Stimulated activated CD4-positive, alpha-beta T cell treated with anti-CD3 and anti-CD28 coated beads, Interleukin-2, amount 100 ng/mL, for 24 hours (primary cell): ENCODE measurements at regions not wholly inside any gene's neighbourhood (a gene's known extent, or its start where the extent isn't known, plus 50 kb on each side); places are given as distances from the start of the nearest gene placed in this dataset.

Source experiments
- DNase-seq, 2 donors: peaks; one replicate each; pipeline ENCODE4 v3.0.0-alpha.2; 2020

DNA sequence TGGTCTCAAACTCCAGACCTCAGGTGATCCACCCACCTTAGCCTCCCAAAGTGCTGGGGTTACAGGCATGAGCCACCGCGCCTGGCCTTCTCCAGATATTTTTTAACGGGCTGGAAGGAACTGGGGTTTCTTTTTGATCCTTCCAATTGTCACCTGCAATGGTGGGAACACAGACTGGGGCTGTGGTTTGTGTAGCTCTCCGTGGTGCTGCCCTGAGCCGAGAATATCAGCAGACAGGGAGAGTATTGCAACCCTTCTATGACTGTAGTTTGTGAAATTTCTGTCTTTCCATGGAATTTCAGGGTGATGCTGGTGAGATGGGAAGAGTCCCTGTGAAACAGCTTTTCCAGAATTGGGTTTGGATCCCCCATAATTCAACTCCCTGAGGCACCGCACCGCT lies 263.5 kb downstream of the ENGASE start:
- no peak for DNase-seq

DNA sequence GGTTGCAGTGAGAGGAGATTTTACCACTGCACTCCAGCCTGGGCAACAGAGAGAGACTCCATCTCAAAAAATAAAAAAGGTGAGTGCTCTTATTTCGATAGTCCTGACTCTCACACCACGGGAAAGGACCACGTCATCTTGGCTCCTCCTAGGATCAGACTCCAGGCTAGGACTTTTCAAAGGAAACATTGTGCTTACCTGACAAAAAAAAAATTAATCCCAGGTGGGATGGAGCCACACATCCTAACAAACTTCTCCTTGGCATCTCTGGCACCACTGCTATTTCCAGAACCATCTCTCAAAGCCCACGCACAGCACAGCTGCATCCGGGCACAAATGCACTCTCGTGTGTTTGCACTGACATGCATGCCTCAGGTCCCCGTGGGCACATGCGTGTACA lies 262.4 kb downstream of the ENGASE start:
- no peak for DNase-seq

DNA sequence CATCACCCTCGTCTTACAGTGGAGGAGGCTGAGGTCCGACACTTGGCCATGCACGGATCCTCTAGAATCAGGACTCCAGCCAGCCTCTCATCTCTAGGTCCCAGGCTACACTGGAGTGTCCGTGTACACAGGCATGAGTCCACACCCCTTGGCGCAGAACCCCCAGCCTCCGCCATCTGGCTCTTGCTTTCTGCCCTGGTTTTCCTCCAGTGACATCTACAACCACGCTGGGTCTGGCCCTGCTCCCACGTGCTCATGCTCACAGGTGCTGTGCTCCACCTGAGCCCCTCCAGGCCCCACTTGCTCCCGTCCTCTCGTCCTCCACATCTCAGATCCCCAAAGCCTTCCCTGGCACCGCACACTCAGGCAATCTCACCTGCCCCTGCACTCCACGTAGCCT lies 260.8 kb downstream of the ENGASE start:
- DNase-seq = no peak

- DNase-seq = no peak
Observed at GRCh38 chr17:79332011-79332554, 257.5 kb downstream of the ENGASE start.

- no peak for DNase-seq
Observed at GRCh38 chr17:79331492-79331891, 256.9 kb downstream of the ENGASE start.

DNA sequence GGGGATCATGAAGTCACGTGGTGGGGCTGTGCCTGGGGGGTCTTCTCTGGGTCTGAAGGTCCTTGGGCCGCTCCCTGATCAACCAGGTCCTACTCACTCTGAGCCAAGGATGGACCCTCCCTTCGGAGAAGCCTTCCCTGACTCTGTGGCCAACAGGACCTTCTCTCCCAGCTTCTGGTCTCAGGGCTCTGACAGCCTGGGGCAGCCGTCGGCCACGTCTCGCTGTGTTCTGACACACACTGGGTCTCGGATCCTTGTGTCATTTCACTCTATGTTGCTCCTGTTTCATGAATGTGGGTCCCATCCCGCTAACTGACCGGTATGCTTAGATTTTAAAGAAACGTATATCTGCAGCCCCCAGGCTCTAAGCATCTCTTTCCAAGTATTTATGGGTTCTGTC lies 256.1 kb downstream of the ENGASE start:
- no peak for DNase-seq

GRCh38 chr17:79330229-79330628 lies 255.6 kb downstream of the ENGASE start:
- no peak for DNase-seq

- no peak for DNase-seq
Observed at GRCh38 chr17:79326814-79327213, 252.2 kb downstream of the ENGASE start.

GRCh38 chr17:79325709-79326430 lies 251.2 kb downstream of the ENGASE start:
- DNase-seq = no peak

GRCh38 chr17:79324194-79324593 lies 249.6 kb downstream of the ENGASE start:
- no peak for DNase-seq

DNA sequence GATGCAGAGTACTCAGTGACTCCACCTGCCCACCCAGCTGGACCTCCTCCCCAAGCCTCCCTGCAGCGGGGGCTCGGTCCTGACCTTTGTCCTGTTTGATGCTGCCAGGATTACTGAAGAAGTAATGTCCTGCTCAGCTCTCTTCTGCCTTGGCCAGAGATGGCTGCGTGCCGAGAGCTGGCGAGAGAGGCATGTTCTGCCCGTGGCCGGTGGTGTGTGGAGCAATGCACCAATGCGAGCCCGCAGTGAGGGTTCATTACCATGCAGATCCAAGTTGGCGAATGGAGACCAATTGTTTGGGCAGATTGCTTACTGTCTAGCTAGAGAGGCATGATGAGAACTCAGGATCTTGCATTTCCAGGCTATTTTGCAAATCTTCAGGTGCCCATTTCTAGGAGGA lies 248.9 kb downstream of the ENGASE start:
- no peak for DNase-seq

DNA sequence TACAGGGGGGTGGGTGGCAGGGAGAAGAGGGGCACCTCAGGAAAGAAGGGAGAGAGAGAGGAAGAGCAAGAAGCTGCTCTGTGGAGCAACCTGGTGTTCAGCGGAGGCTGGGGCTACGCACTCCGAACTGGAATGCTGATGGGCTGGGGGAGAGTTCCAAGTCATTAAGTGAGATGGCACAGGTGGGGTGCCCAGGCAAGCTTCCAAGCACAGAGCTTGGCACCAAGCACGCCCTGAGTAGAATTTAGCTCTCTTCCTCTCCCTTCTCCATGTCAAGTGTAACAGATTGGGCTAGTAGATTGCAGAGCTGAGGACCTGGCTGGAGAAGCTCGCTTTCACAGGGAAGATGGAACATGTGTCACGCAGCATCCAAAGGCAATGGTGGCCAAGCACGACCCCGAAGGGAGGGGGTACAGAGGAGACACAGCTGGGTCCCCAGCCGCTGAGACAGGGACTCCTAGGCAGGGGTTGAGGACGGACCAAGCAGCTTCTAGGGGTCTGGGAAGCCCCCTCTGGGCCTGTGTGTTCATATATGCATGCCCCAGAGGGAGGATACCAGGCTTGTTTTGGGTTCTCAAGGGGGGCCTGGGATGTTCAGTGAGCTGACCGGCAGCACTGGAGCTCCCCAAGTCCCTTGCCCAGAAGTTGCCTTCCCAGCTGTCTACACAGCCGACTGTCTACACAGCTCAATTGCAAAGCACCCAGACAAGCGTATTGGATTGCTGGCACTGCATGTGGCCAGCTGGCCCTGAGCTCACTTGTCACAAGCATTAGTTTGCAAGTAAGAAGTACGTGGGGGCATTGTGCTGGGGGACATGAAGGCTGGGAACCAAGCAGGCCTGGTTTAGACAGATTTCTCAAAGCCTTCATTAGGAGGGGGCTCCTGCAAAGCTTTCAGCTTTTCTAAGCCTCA lies 247.8 kb downstream of the ENGASE start:
- no peak for DNase-seq

- DNase-seq = no peak
Observed at GRCh38 chr17:79320331-79320730, 245.7 kb downstream of the ENGASE start.

- no peak for DNase-seq
Observed at GRCh38 chr17:79317916-79318315, 243.3 kb downstream of the ENGASE start.

DNA sequence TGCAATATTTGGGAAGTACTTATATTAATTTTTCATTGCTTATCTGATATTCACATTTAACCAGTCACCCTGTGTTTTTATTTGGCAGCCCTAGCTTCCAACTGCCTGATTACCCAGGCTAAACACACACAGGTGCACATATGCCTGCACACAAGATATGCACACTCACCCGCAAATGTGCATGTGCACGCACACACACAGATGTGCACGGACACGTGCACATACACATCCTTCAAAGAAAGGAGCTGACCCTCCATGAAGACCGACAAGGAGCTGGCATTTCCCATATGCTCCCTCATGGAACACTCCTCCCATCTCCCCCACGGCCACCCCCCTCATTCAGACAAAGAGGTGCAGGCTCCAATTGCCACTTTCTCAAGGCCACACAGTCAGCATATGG lies 242.2 kb downstream of the ENGASE start:
- DNase-seq = no peak

DNA sequence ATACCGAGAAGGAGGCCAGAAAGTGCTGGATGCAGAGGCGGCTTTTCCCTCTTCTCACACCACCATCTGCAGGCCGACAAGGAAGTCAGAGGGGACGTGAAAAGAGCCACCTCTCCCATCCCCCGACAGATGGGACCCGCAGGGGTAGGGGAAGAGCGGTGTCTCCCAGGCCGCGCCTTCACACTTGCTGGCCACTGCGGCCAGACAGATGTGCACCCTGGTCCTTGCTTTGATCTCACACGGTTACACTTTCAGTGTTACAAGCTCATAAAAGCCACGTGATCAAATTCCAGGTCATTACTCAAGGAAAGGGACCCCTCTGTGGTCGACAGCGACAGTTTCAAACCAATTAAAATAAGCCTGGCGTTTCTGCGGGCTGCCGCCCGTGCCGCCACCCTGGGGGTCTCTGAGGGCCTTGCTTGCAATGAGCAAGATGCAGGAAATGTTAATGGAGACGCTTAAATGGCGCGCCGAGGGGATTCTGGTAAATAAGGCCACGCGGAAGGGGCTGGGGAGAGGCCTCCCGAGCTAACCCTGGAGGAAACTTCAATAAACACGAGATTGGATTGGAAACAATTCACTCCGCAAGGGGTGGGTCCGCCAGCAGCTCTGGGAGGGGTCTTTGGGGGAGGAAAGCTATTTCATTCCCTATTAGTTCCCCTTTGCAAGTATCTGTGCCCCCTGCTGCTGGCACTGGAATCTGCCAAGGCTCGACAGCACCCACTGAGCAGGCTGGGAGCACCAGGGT lies 240.9 kb downstream of the ENGASE start:
- DNase-seq = no peak

GRCh38 chr17:79314617-79315357 lies 240.2 kb downstream of the ENGASE start:
- DNase-seq = no peak

DNA sequence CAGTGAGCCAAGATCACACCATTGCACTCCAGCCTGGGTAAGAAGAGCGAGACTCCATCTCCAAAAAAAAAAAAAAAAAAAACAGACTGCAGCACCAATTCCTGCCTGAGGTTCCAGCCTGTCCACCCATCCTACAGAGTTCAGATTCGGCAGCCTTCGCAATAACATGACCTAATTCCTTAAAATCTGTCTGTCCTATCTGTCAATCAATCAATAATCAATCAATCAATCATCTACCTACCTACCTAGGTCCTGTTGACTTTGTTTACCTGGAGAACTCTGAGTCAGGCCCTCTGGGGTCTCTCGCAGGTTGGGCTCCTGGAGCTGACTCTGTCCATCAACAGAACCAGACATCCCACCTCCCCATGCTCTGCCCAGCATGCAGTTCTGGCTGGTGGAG lies 236.7 kb downstream of the ENGASE start:
- DNase-seq = no peak

- no peak for DNase-seq
Observed at GRCh38 chr17:79306424-79307318, 232.0 kb downstream of the ENGASE start.

DNA sequence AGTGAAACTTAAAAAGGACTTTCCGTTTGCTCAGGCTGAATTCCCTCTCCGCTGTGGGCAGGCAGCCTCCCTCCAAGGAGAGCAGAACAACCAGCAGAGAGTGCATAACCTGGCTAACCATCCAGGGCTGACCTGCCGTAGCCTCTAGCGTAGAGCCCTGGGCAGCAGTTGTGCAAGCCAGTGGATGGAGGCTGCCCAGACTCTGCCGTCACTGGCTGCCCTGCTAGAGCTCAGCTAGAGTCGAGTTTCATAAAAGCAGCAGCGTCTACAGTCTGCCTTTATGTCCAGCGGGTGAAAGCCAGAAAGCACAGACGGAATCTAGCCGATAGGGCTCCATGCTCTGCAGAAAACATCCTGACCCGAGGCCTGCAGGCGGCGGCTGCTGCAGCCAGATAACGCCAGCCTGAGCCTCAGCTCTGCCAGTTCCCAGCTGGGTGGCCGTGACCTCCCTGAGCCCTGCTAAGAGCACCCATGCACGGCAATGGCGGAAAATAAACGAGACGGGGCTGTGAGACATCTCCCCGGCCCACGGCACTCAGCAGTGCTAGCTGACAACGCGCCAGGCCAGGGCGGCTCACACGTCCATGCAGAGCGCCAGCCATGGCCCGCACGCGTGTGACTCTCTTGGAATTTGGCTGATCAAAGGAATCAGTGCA lies 231.3 kb downstream of the ENGASE start:
- DNase-seq = no peak

DNA sequence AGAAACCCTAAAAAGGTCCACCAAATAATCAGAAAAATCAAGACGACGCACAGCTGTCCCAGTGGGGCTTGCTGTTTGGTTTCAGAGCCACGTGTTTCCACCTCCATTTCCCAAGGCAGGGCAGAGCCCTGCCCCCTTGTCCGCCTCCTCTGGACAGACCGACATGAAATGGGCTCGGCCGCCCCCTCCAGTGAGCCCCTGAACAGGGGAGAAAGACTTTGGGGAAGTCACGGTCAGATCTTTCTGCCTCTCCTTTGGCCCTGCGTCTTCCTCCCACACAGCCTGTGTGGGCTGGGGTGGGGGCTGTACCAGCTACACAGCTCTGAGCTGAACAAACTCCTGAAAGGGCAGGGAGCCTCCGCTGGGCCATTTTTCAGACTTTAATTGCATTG lies 230.7 kb downstream of the ENGASE start:
- DNase-seq = no peak
